Panc1 (cell line): ENCODE measurements at regions not wholly inside any gene's neighbourhood (a gene's known extent, or its start where the extent isn't known, plus 50 kb on each side); places are given as distances from the start of the nearest gene placed in this dataset.

Experiments used
- ATAC-seq: fragments of 200-7000 bp; cut with Tn5 transposase; 2 replicates; pipeline ENCODE4 v1.9.1; 2020; ENCODE audit warnings: mild to moderate bottlenecking, moderate library complexity
- BruUV-seq: library from RNA; stranded (reverse); fragments of 400-500 nt; replicated peaks from 2 replicates; lab custom pipeline; 2021; lab: Mats Ljungman, UMichigan
- CTCF ChIA-PET: fragments of 300-600 bp; sonication (Branson Sonifier 250); formaldehyde crosslinking; loops from one replicate; lab custom pipeline; 2022; ENCODE audit warnings: antibody characterized with exemption; lab: Charles Lee
- POLR2A ChIA-PET: fragments of 300-600 bp; sonication (Branson Sonifier 250); formaldehyde crosslinking; loops from one replicate; lab custom pipeline; 2022; ENCODE audit warnings: antibody characterized with exemption; lab: Charles Lee
- DNase-seq: peaks from one replicate; pipeline ENCODE4 v3.0.0-alpha.2; 2010; ENCODE audit warnings: low read depth, low spot score
- H3K27ac ChIP-seq: 2 replicates; pipeline ENCODE4 v1.5.1; 2011; ENCODE audit warnings: mild to moderate bottlenecking, low read length, inconsistent platforms
- H3K27me3 ChIP-seq: fragments of 200-500 bp; sonication (Bioruptor generic); 2 replicates; pipeline ENCODE4 v1.6.0; 2014; ENCODE audit warnings: low read length, inconsistent platforms; ENCODE audit not compliant: control insufficient read depth, insufficient read depth
- H3K36me3 ChIP-seq: fragments of 200-500 bp; sonication (Bioruptor generic); 2 replicates; pipeline ENCODE4 v1.5.1; 2014; ENCODE audit warnings: inconsistent platforms, mild to moderate bottlenecking, low read length, moderate library complexity; ENCODE audit not compliant: control insufficient read depth, insufficient read depth
- H3K4me1 ChIP-seq: 2 replicates; pipeline ENCODE4 v1.5.1; 2011; ENCODE audit warnings: inconsistent platforms, mild to moderate bottlenecking, low read length, moderate library complexity; ENCODE audit not compliant: control insufficient read depth, insufficient read depth
- H3K4me3 ChIP-seq, 2 experiments: 2 replicates each; pipeline ENCODE4 v1.5.1; 2011 to 2012; ENCODE audit warnings: low read depth in 2 of 2, low read length in 2 of 2, mild to moderate bottlenecking in 2 of 2, inconsistent platforms in 1 of 2, moderate library complexity in 1 of 2
- H3K9me3 ChIP-seq: fragments of 200-500 bp; sonication (Bioruptor generic); 2 replicates; pipeline ENCODE4 v1.5.1; 2014; ENCODE audit warnings: low read depth, mild to moderate bottlenecking, inconsistent platforms, low read length, moderate library complexity; ENCODE audit not compliant: control insufficient read depth, insufficient read depth
- CTCF ChIP-seq: fragments of 450-650 bp; IDR thresholded peaks from 2 replicates; pipeline ENCODE4 v1.5.1; 2017; ENCODE audit warnings: mild to moderate bottlenecking
- POLR2AphosphoS5 ChIP-seq: IDR thresholded peaks from 2 replicates; pipeline ENCODE4 v1.6.1; 2012; ENCODE audit warnings: mild to moderate bottlenecking, low read depth, low read length, moderate library complexity
- REST ChIP-seq, 2 experiments: IDR thresholded peaks; 2 replicates each; pipeline ENCODE4 v1.6.1; 2011 to 2012; ENCODE audit warnings: low read depth in 2 of 2, control low read depth in 1 of 2, low read length in 1 of 2, mild to moderate bottlenecking in 1 of 2, moderate library complexity in 1 of 2; ENCODE audit not compliant: insufficient read depth in 1 of 2
- SIN3A ChIP-seq: IDR thresholded peaks from 2 replicates; pipeline ENCODE4 v1.6.1; 2012; ENCODE audit warnings: low read depth, mild to moderate bottlenecking, low read length, moderate library complexity, borderline replicate concordance; ENCODE audit not compliant: insufficient read depth
- TCF7L2 ChIP-seq: IDR thresholded peaks from 2 replicates; pipeline ENCODE4 v1.6.1; 2011; ENCODE audit warnings: mild to moderate bottlenecking, low read depth, low read length, inconsistent platforms
- in situ Hi-C: cut with HindIII; loops from 2 replicates; pipeline ENCODE4 v1.10.0; 2016; ENCODE audit warnings: low sequenced_read_pairs, low pct_unique_long_range_greater_than_20kb
- intact Hi-C: fragments of 100-400 bp; cut with micrococcal nuclease; formaldehyde crosslinking; loops from one replicate; pipeline ENCODE4 v1.10.0; 2022; ENCODE audit not compliant: unreplicated experiment

GRCh38 chr2:107635883-107636282 lies 190.8 kb upstream of the RGPD4 start:
- H3K27me3 ChIP-seq, result no peaks in the 10 kb centered on the region
- H3K27ac ChIP-seq, result no peak overlapping the region
- no peaks in the 10 kb centered on the region for H3K36me3 ChIP-seq
- H3K4me1 ChIP-seq, result no peaks in the 10 kb centered on the region
- CTCF ChIA-PET, result no interaction called here
- in situ Hi-C loops (no loop called here), intact Hi-C loops (no loop called here)
- POLR2A ChIA-PET, result no interaction called here
- no peak for ATAC-seq
- no peaks in the 10 kb centered on the region for H3K9me3 ChIP-seq
- TF ChIP-seq TCF7L2 (no peak), REST (IDR thresholded peaks at IDR 0.05; ENCODE audit: insufficient read depth in 1 of 2, low read depth in 2 of 2, low read length in 1 of 2) (no peak), SIN3A (no peak), POLR2AphosphoS5 (no peak), CTCF (no peak)
- H3K4me3 ChIP-seq, result no peak overlapping the region
- DNase-seq, result no peak
- no TSS peak for BruUV-seq

GRCh38 chr2:107645586-107645985 lies 181.1 kb upstream of the RGPD4 start:
- no TSS peak for BruUV-seq
- TF ChIP-seq TCF7L2 (no peak), SIN3A (no peak), CTCF (no peak), REST (IDR thresholded peaks at IDR 0.05; ENCODE audit: insufficient read depth in 1 of 2, low read depth in 2 of 2, low read length in 1 of 2) (no peak), POLR2AphosphoS5 (no peak)
- H3K9me3 ChIP-seq, result 0 out of 2 replicates have a peak, but pooled peaks cover 3% of the 10 kb centered on the region
- H3K36me3 ChIP-seq, result no peaks in the 10 kb centered on the region
- ChIA-PET CTCF (no interaction called here), POLR2A (interaction anchor here (0.5 kb wide), 1 partner anchor 15 kb away, joined by 4 read pairs; no protein-coding TSS in a partner anchor)
- intact Hi-C loops, result no loop called here
- H3K27me3 ChIP-seq, result no peaks in the 10 kb centered on the region
- in situ Hi-C loops, result no loop called here
- no peak for DNase-seq
- H3K27ac ChIP-seq, result no peak overlapping the region
- no peak overlapping the region for H3K4me3 ChIP-seq
- H3K4me1 ChIP-seq, result no peaks in the 10 kb centered on the region
- ATAC-seq, result no peak
